ENCODE measurements at regions not wholly inside any gene's neighbourhood (a gene's known extent, or its start where the extent isn't known, plus 50 kb on each side); places are given as distances from the start of the nearest gene placed in this dataset.
"Not testable (repeated sequence)": the region's sequence is repeated elsewhere in the genome, so short reads cannot be mapped to it uniquely, and the experiment has no call there.

DNA sequence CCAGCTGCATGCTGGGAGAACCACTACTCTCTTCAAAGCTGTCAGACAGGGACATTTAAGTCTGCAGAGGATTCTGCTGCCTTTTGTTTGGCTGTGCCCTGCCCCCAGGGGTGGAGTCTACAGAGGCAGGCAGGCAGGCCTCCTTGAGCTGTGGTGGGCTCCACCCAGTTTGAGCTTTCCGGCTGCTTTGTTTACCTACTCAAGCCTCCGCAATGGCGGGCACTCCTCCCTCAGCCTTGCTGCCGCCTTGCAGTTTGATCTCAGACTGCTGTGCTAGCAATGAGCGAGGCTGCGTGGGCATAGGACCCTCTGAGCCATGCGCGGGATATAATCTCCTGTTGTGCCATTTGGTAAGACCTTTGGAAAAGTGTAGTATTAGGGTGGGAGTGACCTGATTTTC is 581.1 kb upstream of the LCORL start:
- DNase-seq = not testable (repeated sequence)

DNA sequence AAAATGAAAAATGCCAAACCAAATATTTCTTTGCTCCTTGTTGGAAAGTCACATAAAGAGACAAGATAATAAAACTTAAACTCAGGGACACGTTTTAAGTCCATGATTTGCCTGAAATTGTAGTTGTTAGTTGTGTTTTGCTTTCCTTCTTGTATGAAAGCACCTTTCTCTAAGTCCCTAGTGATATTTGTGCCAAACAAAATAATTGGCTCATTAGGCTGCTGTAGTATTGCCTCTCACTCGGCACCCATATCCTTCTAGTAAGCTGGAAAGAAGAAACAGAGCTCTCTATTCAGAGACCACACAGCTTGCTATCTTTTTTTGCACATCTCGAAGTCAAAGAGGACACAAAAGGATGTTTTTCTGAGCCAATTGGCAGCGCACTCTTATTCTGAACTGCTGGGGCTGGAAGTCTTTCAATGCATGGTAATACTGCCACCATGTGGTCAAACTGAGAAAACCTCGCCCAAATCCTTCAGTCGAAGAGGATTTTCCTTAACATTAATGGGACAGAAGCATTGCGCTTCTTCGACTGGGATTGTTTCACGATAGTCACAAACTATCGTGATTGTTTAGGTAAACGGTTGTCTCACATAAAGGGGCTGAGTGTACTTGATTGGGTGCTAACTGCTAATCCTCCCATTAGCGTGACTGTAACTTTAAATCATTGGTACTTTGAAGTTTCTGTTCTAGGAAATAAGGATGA is 571.9 kb upstream of the LCORL start:
- peak; percentile 54 for DNase-seq

DNA sequence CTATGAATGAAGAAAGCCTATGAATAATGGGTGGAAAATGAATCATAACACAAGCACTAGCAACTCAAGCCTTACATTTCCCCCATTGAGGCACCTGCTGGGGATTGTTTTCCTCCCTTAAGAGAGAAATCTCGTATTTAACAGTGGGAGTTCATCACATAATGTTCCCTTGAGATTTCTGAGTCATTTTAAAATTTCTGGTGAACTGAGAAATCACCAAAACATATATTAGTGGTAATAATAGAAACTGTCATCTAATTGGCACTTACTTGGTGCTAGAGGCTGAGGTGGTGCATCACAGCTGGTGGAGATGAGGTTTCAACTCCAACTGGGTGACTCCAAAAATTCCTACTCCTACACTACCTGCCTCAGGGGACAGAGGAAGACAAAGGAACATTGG is 561.3 kb upstream of the LCORL start:
- DNase-seq = no peak

DNA sequence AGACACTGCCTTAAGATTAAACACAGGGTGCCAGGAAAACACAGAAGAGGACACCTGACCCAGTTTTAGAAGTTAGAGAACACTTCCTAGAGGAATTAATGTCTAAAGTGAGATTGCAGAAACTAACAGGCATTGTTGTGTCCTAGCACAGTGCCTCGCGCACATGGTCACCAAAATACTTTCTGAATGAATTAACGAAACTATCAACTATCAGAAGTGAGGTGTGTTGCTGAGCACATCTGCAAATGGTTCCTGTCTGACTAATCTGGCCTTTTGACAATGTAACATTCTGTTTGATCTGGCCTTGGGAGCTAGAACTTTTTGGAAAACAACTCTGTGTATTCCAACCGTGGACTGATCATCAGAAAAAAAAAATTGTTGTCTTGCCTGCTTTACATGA is 556.8 kb upstream of the LCORL start:
- no peak for DNase-seq

DNA sequence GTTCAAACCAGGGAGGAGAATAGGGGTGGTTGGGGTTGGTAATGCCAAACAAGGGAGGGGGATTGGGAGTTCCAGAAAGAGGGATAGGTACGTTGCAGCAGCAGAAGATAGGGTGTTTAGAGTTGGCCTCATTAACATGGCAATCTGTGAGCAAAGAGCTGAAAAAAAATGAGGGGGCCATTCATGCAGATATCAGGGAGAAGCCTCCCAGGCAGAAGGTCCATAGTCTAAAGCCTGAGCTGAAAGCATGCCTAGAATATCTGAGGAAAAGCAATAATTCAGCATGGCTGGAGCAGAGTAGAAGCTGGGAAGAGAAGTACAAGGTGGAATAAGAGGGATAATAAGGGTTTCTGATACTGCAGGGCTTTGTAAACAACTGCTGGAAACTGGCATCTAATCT is 550.9 kb upstream of the LCORL start:
- no peak for DNase-seq

DNA sequence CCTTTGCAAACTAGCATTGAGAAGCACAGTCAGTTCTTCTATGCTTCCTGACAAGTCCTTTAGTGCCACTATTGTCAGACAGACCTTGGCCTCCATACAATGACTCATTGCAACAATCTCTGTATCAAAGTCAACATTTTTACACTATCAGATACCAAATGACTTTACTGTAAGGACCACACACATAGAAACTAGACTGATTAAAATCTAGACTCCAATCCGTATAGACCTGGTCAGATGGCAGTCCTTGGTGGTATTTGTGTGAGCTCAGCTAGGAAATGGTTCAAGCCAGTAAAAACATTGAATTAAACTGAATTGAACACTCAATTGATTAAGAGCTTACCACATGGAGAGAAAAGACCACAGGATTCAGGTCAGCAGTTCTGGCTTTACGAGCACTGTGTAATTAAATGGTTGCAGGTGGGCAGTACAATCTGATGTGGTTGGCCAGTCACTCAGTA is 549.8 kb upstream of the LCORL start:
- no peak for DNase-seq

DNA sequence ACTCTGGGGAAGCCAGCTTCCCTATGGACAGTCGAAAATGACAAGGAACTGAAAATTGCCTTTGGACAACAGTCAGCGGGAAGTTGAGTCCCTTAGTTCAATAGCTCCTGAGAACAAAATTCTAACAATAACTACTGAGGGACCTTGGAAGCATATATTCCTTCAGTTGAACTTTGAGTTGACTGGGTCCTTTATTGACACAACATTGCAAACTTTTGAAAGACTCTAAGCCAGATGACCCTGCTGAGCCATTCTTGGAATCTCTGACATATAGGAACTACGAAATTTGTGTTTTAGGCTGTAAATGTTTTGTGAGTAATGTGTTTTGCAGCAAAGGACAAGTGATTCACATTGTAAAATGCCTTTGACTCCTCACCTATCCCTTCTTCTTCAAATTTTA is 548.8 kb upstream of the LCORL start:
- no peak for DNase-seq

DNA sequence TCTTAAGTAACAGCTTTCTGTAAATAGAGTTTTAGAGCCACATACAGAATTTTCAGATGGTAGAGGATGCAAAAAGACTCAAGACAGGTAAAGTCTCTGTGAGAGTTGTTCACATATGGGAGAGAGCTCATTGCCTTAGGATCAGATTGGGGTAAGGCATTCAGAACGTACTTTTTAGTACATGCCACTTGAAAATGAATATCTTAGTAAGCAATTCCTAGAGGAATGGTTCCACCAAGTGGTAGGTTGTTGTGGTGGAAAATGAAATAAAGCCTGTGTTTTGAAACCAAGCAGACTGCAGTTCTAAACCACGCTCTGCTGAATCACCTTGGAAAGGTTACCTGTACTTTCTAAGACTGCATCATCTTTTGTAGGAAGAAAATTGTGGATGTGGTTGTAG is 547.0 kb upstream of the LCORL start:
- no peak for DNase-seq

DNA sequence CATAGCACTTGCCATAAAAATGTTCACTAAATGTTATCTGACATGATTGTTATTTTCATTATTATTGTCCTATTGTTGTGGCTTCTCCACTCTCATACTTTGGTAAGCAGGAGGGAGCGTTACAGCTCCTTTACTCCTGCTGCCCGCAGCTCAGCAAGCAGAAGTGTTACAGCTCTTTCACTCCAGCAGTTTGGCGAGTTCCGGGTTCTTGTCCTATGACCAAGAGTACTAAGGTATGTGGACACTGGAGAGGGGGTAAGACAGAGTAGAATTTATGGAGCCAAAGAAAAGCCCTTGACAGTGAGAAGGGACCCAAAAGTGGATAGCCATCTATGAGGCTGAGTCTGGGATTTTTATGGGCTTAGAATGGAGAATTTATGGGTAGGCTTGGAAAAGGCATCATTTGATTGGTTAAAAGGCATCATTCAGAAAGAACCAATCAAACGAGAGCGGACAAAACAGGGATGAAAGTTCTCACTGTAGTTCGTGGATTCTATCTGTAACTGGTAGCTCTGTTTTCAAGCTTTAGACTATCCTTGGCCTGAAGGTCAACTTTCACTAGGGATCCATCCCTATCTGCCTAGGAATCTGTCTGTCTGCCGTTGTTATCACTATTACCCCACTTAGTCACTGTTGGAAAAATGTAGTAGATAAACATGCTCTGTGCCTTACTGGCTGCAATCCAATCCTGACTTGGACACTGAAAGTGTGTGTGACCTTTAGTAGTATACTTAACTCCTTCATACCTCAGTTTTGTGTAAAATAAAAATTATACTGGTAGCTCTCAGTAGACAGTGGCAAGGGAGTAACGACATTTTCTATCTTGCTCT is 545.6 kb upstream of the LCORL start:
- DNase-seq = no peak

DNA sequence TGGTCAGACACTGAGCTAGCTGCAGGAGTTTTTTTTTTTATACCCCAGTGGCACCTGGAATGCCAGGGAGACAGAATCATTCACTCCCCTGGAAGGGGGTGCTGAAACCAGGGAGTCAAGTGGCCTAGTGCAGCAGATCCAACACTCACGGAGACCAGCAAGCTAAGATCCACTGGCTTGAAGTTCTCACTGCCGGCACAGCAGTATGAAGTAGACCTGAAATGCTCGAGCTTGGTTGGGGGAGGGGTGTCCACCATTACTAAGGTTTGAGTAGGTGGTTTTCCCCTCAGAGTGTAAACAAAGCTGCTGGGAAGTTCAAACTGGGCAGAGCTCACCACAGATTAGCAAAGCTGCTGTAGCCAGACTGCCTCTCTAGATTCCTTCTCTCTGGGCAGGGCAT is 537.9 kb upstream of the LCORL start:
- no peak for DNase-seq

DNA sequence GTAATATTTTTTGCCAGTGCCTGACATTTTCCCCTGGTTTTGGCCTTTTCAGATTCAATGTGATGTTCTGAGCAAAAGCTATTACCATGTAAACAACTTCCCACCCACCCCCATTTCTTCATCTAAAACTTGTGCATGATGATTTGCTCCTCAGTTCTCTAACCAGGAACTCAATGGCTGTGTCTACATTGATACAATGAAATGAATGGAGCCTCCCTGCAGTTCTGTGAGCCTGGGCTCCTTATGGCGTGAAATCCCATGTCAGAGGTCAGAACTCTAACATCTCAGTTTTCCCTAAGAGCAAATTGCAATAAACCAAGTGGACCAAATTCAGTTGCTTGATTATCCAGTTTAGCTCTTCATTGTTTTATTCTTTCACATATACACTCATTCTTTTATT is 534.8 kb upstream of the LCORL start:
- DNase-seq = no peak

DNA sequence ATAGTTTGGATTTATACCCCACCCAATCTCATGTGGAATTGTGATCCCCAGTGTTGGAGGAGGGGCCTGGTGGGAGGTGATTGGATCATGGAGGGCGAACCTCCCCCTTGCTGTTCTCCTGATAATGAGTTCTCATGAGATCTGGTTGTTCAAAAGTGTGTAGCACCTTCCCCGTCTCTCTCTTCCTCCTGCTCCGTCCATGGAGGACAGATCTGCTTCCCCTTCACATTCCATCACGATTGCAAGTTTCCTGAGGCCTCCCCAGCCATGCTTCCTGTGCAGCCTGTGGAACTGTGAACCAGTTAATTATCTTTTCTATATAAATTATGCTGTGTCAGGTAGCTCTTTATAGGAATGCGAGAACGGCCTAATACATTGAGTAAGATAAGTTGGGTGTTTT is 518.8 kb upstream of the LCORL start:
- no peak for DNase-seq

DNA sequence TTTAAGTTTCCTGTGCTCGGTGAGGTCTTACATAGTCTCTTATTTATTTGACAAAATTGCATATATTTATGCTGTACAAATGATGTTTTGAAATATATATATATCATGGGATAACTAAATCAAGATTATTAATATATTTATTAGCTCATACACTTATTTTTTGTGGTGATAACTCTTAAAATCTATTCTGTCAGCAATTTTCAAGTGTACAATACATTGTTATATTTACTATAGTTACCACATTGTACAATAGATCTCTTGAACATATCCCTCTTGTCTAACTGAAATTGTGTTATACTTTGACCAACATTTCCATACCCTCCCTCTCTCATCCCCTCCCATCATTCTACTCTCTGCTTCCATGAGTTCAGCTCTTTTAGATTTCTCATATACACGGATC is 516.6 kb upstream of the LCORL start:
- DNase-seq = no peak

DNA sequence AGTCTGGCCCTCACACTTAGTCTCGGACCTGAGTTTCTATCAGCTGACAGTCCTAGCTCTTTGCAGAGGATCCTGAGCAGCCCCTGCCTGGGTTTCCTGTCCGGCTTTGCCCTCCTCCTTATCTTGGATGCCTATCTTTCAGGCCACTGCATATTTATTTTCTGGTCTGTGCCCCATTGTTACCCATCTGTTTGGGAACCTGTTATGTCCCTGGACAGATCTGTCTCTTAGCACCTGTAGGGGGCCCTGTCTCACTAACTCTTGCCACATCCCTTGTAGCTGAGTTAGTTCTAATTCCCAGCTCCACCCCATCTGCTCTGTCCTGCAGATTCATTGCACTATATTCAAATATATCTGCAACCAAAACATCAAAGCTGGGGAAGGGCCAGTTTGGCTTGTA is 514.9 kb upstream of the LCORL start:
- no peak for DNase-seq

DNA sequence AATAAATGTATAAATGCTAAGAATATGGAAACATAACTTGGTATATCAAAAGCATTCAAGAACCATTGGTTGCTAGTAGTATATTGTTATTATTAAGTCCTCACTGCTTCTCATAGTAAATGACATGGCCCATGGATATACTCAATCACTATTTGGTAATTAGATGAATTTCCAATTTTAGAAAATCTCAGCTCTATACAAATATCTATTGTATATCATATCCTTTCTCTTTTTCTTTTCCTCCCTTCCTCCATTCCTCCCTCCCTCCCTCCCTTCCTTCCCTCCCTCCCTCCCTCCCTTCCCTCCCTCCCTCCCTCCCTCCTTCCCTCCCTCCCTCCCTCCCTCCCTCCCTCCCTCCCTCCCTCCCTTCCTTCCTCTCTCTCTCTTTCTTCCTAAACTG is 514.4 kb upstream of the LCORL start:
- no peak for DNase-seq

DNA sequence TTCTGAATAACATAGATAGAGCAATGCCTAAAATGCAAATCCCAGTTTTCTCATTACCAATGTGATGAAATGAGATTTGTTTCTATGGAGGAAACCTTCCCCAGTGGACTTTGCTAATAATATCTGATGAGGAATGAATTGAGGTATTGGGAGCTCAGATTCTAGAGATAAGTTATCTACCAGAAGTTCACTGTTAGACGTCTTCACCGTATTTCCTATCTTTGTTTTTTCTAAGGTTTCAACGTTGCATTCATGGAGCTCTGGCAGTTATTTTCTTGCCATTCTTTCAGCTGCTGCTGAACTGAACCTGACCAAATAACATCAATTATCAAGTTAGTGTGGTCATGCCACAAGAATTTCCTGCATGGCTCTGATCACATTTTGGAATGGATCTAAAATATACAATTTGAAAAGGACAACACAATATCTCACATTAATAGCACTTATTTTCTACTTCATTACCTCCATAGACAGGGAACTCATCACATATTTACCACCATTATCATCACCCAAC is 511.8 kb upstream of the LCORL start:
- no peak for DNase-seq

DNA sequence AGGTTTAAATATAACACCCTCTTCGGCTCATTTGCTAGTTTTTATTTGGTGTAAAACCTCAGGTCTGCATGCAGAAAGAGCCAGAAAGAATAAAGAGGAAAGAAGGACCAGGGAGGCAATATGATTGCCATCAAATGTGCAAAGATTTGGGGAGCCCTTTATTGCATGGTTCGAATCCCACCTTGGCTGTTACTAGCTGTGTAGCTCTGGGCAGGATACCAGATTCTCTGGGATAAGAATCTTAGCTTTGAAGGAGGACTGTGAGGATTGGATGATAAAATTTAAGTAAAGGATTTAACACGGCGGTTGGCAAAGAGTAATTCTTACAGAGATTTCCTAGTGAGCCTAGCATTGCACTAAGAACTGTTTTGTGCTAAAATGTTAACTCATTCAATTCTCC is 510.2 kb upstream of the LCORL start:
- no peak for DNase-seq

DNA sequence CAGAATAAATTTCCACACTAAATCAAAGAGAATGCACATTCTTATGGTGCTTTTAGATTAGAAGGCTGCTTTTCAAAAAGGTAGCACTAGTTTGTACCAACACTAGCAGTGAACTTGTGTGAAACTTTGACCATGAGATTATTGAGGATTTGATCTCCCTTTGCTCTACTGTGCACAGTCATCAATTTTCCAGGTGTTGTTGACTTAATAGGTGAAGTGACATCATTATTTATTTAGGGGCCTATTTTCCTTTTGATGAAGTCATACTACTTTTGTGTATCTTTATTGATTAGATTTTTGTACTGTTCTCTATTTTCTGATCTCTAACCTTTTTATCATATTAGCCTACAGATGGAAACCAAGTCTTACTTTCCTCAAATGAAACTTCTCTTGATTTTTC is 507.9 kb upstream of the LCORL start:
- DNase-seq = no peak

DNA sequence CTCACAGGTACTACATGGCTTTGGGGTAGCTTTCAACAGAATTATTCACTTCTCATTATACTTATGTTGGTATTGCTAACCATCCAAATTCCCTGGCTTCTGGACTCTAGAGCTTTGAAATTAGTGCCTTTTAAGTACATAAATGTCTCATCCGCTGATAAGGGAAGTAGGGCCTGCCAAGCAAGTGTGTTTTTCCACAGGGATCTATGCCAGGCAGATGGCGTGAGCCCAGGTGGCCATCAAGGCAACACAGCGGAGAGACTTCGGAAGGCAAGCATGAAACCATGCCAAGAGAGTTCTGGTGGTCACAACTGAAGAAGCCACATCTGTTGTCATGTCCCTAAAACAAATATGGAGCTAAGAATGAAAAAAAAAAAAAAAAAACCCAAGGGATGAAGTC is 503.1 kb upstream of the LCORL start:
- no peak for DNase-seq

DNA sequence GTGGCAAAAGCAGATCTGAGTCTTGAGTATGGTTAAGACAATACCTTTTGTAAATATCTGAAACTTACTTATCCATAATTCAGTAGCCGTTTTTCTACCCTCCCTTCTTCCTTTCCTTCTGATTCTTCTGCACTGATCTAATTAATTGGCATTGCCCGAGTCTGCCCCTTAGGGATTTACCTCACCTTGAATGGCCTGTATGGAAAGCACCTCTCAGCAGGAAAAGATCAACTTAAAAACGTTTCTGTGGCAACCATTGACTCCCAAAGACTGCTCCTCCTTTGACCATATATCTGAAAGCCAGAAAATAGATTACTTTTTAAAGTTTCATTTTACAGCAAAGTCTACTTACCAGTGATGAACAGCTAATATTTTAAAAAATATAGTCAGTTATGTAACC is 496.5 kb upstream of the LCORL start:
- DNase-seq = no peak

DNA sequence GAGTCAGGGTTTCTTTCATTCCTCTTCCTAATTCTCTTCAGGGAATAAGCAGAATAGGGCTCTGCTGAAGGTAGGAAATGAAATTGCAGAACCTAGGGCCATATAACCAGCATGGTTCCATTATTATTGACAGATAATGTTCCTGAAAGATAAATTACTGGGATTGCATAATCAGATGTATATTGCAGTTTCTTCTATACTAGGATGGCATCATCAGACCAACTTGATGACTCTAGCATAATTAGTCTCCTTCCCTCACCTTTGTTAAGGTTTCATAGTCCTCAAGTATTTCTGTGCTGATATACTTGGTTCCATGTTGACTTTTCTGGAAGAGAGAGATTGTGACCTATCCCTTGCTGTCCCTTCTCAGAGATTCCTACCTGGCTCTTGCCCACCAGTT is 492.3 kb upstream of the LCORL start:
- no peak for DNase-seq

DNA sequence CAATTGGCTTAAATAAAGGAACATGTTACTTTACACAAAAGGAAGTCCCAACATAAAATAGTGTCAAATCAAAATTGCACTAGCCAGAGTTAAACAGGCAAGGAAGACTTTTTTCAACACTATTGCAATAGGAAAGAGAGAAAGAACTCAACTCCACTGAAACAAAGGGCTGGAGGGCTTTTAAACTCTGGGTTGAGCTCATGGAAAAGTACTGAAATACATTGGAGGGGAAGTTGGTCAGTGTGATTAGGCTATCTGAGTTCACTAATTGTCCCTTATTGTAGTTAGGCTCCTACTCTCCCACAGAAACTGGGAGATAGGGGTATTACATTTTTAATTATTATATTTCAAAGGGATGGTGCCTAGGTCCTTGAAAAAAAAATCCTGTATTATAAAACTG is 491.2 kb upstream of the LCORL start:
- DNase-seq = no peak

DNA sequence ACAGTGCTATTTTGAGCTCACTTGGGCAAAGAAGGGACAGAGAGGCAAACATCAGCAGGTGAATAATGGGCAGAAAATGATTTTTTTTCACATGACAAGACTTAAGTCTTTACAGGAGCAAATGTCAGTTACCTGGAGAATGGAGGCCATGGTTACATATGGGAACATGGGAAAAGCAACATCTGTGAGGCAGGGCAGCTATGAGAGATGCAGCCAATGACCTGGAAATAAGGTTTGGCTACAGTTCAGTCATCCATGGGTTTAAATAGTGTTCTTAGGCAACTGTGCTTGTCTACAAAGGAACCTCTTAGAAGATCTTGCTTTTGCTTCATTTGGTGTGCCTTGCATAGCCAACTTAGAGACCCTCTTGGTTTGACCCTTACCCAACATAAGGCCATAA is 490.2 kb upstream of the LCORL start:
- DNase-seq = no peak

DNA sequence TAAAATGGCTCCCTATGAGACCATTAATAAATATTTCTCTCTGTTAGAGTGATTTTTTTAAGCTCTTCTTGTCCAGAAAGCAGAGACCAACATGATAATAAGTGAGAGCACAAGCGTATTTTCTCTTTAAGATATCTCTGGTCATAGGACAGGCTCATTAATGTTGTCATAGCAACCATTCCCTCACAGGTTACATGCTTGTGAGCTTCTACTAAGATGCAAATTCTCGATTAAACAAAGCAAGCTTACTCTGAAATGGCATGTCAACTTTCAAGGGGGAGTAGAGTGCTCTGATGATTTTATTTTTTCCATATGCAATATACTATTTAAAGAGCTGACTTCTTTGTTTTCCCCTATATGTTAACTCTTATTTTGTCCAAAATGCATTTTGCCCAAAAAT is 487.2 kb upstream of the LCORL start:
- no peak for DNase-seq

DNA sequence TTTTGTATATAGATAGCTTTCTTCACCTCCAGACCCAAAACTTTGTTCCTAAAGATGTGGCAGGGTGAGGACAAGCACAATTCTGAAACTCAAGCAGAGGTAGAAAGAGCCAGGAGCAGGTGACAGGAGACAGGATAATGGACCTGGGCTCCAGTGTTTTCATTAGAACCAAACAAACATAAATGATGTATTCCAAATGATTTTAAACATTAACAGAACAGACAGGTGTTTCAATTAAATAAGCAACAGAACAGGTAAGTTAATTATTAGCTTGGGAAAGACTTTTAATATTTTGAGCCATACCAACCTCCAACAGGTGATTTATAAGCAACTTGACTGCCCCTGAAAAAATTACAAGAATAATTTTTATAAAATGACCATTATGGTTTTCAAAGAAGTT is 459.4 kb upstream of the LCORL start:
- DNase-seq = no peak

All from NCI-H510A treated with DMSO at 0.1 percent for 48 hours (cell line).